ENCODE measurements at regions not wholly inside any gene's neighbourhood (a gene's known extent, or its start where the extent isn't known, plus 50 kb on each side); places are given as distances from the start of the nearest gene placed in this dataset.

GRCh38 chrY:7515812-7516211, 604.3 kb upstream of the AMELY start:
- no peaks in the 10 kb centered on the region for H4K20me1 ChIP-seq (replicated peaks; ENCODE audit: insufficient read depth)
- ATAC-seq (no peak), DNase-seq (ENCODE audit: low spot score) (no peak)
- Mint-ChIP-seq H3K4me3 (no peak overlapping the region), H3K27ac (no peak overlapping the region), H3K4me1 (no peaks in the 10 kb centered on the region), H3K9me3 (peaks cover 19% of the 10 kb centered on the region; the same call in 2 of the 3 replicates), H3K36me3 (ENCODE audit: low read depth) (no peaks in the 10 kb centered on the region), H3K27me3 (ENCODE audit: insufficient read depth, low read depth, poor library complexity) (no peaks in the 10 kb centered on the region)
- no peaks in the 10 kb centered on the region for H3K4me1 ChIP-seq (ENCODE audit: insufficient read depth)
- H3K36me3 ChIP-seq (ENCODE audit: insufficient read depth): no peaks in the 10 kb centered on the region
- no peak overlapping the region for H2AFZ ChIP-seq
- no peaks in the 10 kb centered on the region for H3K27me3 ChIP-seq (ENCODE audit: insufficient read depth)
- no peaks in the 10 kb centered on the region for H3K79me2 ChIP-seq (replicated peaks; ENCODE audit: insufficient read depth)
- H3K9me2 ChIP-seq (ENCODE audit: insufficient read depth): no peaks in the 10 kb centered on the region
- H3K4me2 ChIP-seq: no peak overlapping the region
- no peak overlapping the region for H3K27ac ChIP-seq (ENCODE audit: low read depth)
- H3K4me3 ChIP-seq: no peak overlapping the region
- TF ChIP-seq CREB1 (CRISPR knock-in tag; IDR thresholded peaks at IDR 0.05; ENCODE audit: low read depth): no peak
- TF ChIP-seq STAT1 (IDR thresholded peaks at IDR 0.05; ENCODE audit: unreplicated experiment): no peak
- TF ChIP-seq, protein P1, sequence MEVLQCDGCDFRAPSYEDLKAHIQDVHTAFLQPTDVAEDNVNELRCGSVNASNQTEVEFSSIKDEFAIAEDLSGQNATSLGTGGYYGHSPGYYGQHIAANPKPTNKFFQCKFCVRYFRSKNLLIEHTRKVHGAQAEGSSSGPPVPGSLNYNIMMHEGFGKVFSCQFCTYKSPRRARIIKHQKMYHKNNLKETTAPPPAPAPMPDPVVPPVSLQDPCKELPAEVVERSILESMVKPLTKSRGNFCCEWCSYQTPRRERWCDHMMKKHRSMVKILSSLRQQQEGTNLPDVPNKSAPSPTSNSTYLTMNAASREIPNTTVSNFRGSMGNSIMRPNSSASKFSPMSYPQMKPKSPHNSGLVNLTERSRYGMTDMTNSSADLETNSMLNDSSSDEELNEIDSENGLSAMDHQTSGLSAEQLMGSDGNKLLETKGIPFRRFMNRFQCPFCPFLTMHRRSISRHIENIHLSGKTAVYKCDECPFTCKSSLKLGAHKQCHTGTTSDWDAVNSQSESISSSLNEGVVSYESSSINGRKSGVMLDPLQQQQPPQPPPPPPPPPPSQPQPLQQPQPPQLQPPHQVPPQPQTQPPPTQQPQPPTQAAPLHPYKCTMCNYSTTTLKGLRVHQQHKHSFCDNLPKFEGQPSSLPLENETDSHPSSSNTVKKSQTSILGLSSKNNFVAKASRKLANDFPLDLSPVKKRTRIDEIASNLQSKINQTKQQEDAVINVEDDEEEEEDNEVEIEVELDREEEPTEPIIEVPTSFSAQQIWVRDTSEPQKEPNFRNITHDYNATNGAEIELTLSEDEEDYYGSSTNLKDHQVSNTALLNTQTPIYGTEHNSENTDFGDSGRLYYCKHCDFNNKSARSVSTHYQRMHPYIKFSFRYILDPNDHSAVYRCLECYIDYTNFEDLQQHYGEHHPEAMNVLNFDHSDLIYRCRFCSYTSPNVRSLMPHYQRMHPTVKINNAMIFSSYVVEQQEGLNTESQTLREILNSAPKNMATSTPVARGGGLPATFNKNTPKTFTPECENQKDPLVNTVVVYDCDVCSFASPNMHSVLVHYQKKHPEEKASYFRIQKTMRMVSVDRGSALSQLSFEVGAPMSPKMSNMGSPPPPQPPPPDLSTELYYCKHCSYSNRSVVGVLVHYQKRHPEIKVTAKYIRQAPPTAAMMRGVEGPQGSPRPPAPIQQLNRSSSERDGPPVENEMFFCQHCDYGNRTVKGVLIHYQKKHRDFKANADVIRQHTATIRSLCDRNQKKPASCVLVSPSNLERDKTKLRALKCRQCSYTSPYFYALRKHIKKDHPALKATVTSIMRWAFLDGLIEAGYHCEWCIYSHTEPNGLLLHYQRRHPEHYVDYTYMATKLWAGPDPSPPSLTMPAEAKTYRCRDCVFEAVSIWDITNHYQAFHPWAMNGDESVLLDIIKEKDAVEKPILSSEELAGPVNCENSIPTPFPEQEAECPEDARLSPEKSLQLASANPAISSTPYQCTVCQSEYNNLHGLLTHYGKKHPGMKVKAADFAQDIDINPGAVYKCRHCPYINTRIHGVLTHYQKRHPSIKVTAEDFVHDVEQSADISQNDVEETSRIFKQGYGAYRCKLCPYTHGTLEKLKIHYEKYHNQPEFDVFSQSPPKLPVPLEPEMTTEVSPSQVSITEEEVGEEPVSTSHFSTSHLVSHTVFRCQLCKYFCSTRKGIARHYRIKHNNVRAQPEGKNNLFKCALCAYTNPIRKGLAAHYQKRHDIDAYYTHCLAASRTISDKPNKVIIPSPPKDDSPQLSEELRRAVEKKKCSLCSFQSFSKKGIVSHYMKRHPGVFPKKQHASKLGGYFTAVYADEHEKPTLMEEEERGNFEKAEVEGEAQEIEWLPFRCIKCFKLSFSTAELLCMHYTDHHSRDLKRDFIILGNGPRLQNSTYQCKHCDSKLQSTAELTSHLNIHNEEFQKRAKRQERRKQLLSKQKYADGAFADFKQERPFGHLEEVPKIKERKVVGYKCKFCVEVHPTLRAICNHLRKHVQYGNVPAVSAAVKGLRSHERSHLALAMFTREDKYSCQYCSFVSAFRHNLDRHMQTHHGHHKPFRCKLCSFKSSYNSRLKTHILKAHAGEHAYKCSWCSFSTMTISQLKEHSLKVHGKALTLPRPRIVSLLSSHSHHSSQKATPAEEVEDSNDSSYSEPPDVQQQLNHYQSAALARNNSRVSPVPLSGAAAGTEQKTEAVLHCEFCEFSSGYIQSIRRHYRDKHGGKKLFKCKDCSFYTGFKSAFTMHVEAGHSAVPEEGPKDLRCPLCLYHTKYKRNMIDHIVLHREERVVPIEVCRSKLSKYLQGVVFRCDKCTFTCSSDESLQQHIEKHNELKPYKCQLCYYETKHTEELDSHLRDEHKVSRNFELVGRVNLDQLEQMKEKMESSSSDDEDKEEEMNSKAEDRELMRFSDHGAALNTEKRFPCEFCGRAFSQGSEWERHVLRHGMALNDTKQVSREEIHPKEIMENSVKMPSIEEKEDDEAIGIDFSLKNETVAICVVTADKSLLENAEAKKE (CRISPR knock-in tag; IDR thresholded peaks at IDR 0.05): no peak
- no peak for TF ChIP-seq ZNF331 (CRISPR knock-in tag; IDR thresholded peaks at IDR 0.05; ENCODE audit: low read depth)
- TF ChIP-seq JUNB (IDR thresholded peaks at IDR 0.05; ENCODE audit: unreplicated experiment): no peak
- no peak for TF ChIP-seq EZH2phosphoT487 (IDR thresholded peaks at IDR 0.05; ENCODE audit: unreplicated experiment)
- TF ChIP-seq POLR2AphosphoS5 (IDR thresholded peaks at IDR 0.05; ENCODE audit: low read depth): no peak
- no peak for TF ChIP-seq NANOG (IDR thresholded peaks at IDR 0.05; ENCODE audit: borderline replicate concordance)
- TF ChIP-seq EZH2 (IDR thresholded peaks at IDR 0.05; ENCODE audit: low read depth, unreplicated experiment): no peak
- TF ChIP-seq ZNF114 (CRISPR knock-in tag; IDR thresholded peaks at IDR 0.05): no peak
- no peaks in the 10 kb centered on the region for H3F3A ChIP-seq (replicated peaks; ENCODE audit: low read depth)

Measured in GM23338 (cell line).